Endothelial cell (in vitro differentiated cells): ENCODE measurements at regions not wholly inside any gene's neighbourhood (a gene's known extent, or its start where the extent isn't known, plus 50 kb on each side); places are given as distances from the start of the nearest gene placed in this dataset.

Experiments
- DNase-seq: peaks from one replicate; pipeline ENCODE4 v3.0.0; 2021; ENCODE audit warnings: low spot score
- H3K27ac Mint-ChIP-seq: one replicate; pipeline ENCODE4 v1.8.0; 2021; ENCODE audit warnings: mixed read lengths, inconsistent platforms; ENCODE audit not compliant: unreplicated experiment
- H3K27me3 Mint-ChIP-seq: one replicate; pipeline ENCODE4 v1.8.0; 2021; ENCODE audit warnings: mild to moderate bottlenecking, moderate library complexity, mixed read lengths, inconsistent platforms; ENCODE audit not compliant: unreplicated experiment
- H3K36me3 Mint-ChIP-seq: one replicate; pipeline ENCODE4 v1.8.0; 2021; ENCODE audit warnings: mild to moderate bottlenecking, low read depth, mixed read lengths, inconsistent platforms; ENCODE audit not compliant: unreplicated experiment
- H3K4me1 Mint-ChIP-seq: one replicate; pipeline ENCODE4 v1.8.0; 2021; ENCODE audit warnings: mild to moderate bottlenecking, mixed read lengths, inconsistent platforms; ENCODE audit not compliant: unreplicated experiment
- H3K4me3 Mint-ChIP-seq: one replicate; pipeline ENCODE4 v1.8.0; 2021; ENCODE audit warnings: mild to moderate bottlenecking, mixed read lengths, inconsistent platforms; ENCODE audit not compliant: unreplicated experiment
- H3K9me3 Mint-ChIP-seq: one replicate; pipeline ENCODE4 v1.8.0; 2021; ENCODE audit warnings: mixed read lengths, inconsistent platforms; ENCODE audit not compliant: unreplicated experiment
- CTCF ChIP-seq: fragments of 200-600 bp; sonication (generic); IDR thresholded peaks from one replicate; pipeline ENCODE4 v1.5.0; 2021; ENCODE audit warnings: antibody characterized with exemption; ENCODE audit not compliant: unreplicated experiment

GRCh38 chr17:68695659-68696058 is 94.5 kb upstream of the FAM20A start:
- Mint-ChIP-seq H3K4me3 (no peak overlapping the region), H3K9me3 (no peaks in the 10 kb centered on the region), H3K27me3 (no peaks in the 10 kb centered on the region), H3K4me1 (peaks cover 14% of the 10 kb centered on the region), H3K27ac (no peak overlapping the region), H3K36me3 (no peaks in the 10 kb centered on the region)
- no peak for TF ChIP-seq CTCF
- DNase-seq: no peak

- no peak overlapping the region for H3K27ac Mint-ChIP-seq
Measured at GRCh38 chr17:68694791-68695485, 93.8 kb upstream of the FAM20A start.

GRCh38 chr17:68693896-68694295 is 92.7 kb upstream of the FAM20A start:
- no peak for DNase-seq
- Mint-ChIP-seq H3K9me3 (no peaks in the 10 kb centered on the region), H3K27ac (no peak overlapping the region), H3K4me3 (no peak overlapping the region), H3K27me3 (no peaks in the 10 kb centered on the region), H3K36me3 (no peaks in the 10 kb centered on the region), H3K4me1 (peaks cover 11% of the 10 kb centered on the region)
- no peak for TF ChIP-seq CTCF

More at GRCh38 chr17:68694791-68695485, 93.8 kb upstream of the FAM20A start:
- Mint-ChIP-seq H3K27me3 (no peaks in the 10 kb centered on the region), H3K9me3 (no peaks in the 10 kb centered on the region), H3K36me3 (no peaks in the 10 kb centered on the region), H3K4me1 (peaks cover 14% of the 10 kb centered on the region), H3K4me3 (no peak overlapping the region)
- TF ChIP-seq CTCF: no peak
- DNase-seq: no peak

- no peaks in the 10 kb centered on the region for H3K27me3 Mint-ChIP-seq
- peaks cover 8% of the 10 kb centered on the region for H3K4me1 Mint-ChIP-seq
- no peak for TF ChIP-seq CTCF
- H3K27ac Mint-ChIP-seq: no peak overlapping the region
- no peak overlapping the region for H3K4me3 Mint-ChIP-seq
- H3K9me3 Mint-ChIP-seq: no peaks in the 10 kb centered on the region
- H3K36me3 Mint-ChIP-seq: no peaks in the 10 kb centered on the region
- no peak for DNase-seq
Measured at GRCh38 chr17:68693466-68693865, 92.3 kb upstream of the FAM20A start.

GRCh38 chr17:68686108-68686988 is 85.2 kb upstream of the FAM20A start:
- Mint-ChIP-seq H3K27me3 (no peaks in the 10 kb centered on the region), H3K4me3 (peak overlapping the region; percentile 23), H3K27ac (no peak overlapping the region), H3K36me3 (peaks cover 4% of the 10 kb centered on the region), H3K4me1 (no peaks in the 10 kb centered on the region), H3K9me3 (no peaks in the 10 kb centered on the region)
- no peak for DNase-seq
- TF ChIP-seq CTCF: no peak
